HepG2 (cell line): ENCODE measurements at regions not wholly inside any gene's neighbourhood (a gene's known extent, or its start where the extent isn't known, plus 50 kb on each side); places are given as distances from the start of the nearest gene placed in this dataset.

Experiments
- PCBP2 ChIP-seq: fragments of 200-400 bp; formaldehyde crosslinking; optimal IDR thresholded peaks from 2 replicates; pipeline ENCODE3; 2018; ENCODE audit warnings: low read length, low read depth; ENCODE audit not compliant: poor library complexity, severe bottlenecking
- SRY ChIP-seq: sonication (generic); formaldehyde crosslinking; IDR thresholded peaks from 2 replicates; pipeline ENCODE4 v1.8.0; 2022; ENCODE audit warnings: mild to moderate bottlenecking, missing genetic modification reagents

- no peak for TF ChIP-seq PCBP2
- no peak for TF ChIP-seq SRY (CRISPR knock-in tag)
These were observed 512.6 kb upstream of the MAP3K7 start for GRCh38 chr6:91099479-91099878.
